AG10803 (cell line): ENCODE measurements at regions not wholly inside any gene's neighbourhood (a gene's known extent, or its start where the extent isn't known, plus 50 kb on each side); places are given as distances from the start of the nearest gene placed in this dataset.
"Not testable (repeated sequence)": the region's sequence is repeated elsewhere in the genome, so short reads cannot be mapped to it uniquely, and the experiment has no call there.

ENCODE experiments used
- DNase-seq: peaks from one replicate; pipeline ENCODE4 v3.0.0; 2010; ENCODE audit warnings: low read depth
- H3K4me3 ChIP-seq: 2 replicates; pipeline ENCODE4 v1.5.1; 2011; ENCODE audit warnings: mild to moderate bottlenecking, low read length, control low read depth

- DNase-seq, H3K4me3 ChIP-seq: not testable (repeated sequence)
Measured at GRCh38 chr2:87518066-87518465, 229.8 kb upstream of the PLGLB2 start.

GRCh38 chr2:87518547-87518946 lies 229.3 kb upstream of the PLGLB2 start:
- H3K4me3 ChIP-seq, DNase-seq: not testable (repeated sequence)

- DNase-seq, H3K4me3 ChIP-seq: not testable (repeated sequence)
Measured at GRCh38 chr2:87519158-87520011, 228.5 kb upstream of the PLGLB2 start.

- H3K4me3 ChIP-seq, DNase-seq: not testable (repeated sequence)
Measured at GRCh38 chr2:87521057-87521456, 226.8 kb upstream of the PLGLB2 start.

- DNase-seq, H3K4me3 ChIP-seq: not testable (repeated sequence)
Measured at GRCh38 chr2:87521489-87521888, 226.4 kb upstream of the PLGLB2 start.

- DNase-seq, H3K4me3 ChIP-seq: not testable (repeated sequence)
Measured at GRCh38 chr2:87524619-87525188, 223.2 kb upstream of the PLGLB2 start.

- H3K4me3 ChIP-seq, DNase-seq: not testable (repeated sequence)
Measured at GRCh38 chr2:87525497-87525991, 222.3 kb upstream of the PLGLB2 start.

- not testable (repeated sequence) for DNase-seq, H3K4me3 ChIP-seq
Measured at GRCh38 chr2:87526258-87526657, 221.6 kb upstream of the PLGLB2 start.

GRCh38 chr2:87531968-87532715 lies 215.7 kb upstream of the PLGLB2 start:
- not testable (repeated sequence) for H3K4me3 ChIP-seq, DNase-seq

GRCh38 chr2:87533390-87534272 lies 214.3 kb upstream of the PLGLB2 start:
- not testable (repeated sequence) for H3K4me3 ChIP-seq
- peak; percentile 20 for DNase-seq

- not testable (repeated sequence) for DNase-seq
Measured at GRCh38 chr2:87534273-87534889, 213.5 kb upstream of the PLGLB2 start.

GRCh38 chr2:87536427-87536826 lies 211.5 kb upstream of the PLGLB2 start:
- H3K4me3 ChIP-seq, DNase-seq: not testable (repeated sequence)

More at GRCh38 chr2:87534273-87534889, 213.5 kb upstream of the PLGLB2 start:
- H3K4me3 ChIP-seq = not testable (repeated sequence)

GRCh38 chr2:87537251-87537671 lies 210.6 kb upstream of the PLGLB2 start:
- not testable (repeated sequence) for DNase-seq

GRCh38 chr2:87538268-87538667 lies 209.6 kb upstream of the PLGLB2 start:
- H3K4me3 ChIP-seq, DNase-seq: not testable (repeated sequence)

More at GRCh38 chr2:87537251-87537671, 210.6 kb upstream of the PLGLB2 start:
- H3K4me3 ChIP-seq = not testable (repeated sequence)

- not testable (repeated sequence) for H3K4me3 ChIP-seq, DNase-seq
Measured at GRCh38 chr2:87539151-87539943, 208.5 kb upstream of the PLGLB2 start.

- H3K4me3 ChIP-seq, DNase-seq: not testable (repeated sequence)
Measured at GRCh38 chr2:87540242-87540641, 207.6 kb upstream of the PLGLB2 start.

GRCh38 chr2:87542599-87543174 lies 205.2 kb upstream of the PLGLB2 start:
- DNase-seq, H3K4me3 ChIP-seq: not testable (repeated sequence)
